HG03159 (cell line): ENCODE measurements at regions not wholly inside any gene's neighbourhood (a gene's known extent, or its start where the extent isn't known, plus 50 kb on each side); places are given as distances from the start of the nearest gene placed in this dataset.
"Not testable (repeated sequence)": the region's sequence is repeated elsewhere in the genome, so short reads cannot be mapped to it uniquely, and the experiment has no call there.

Experiments
- ATAC-seq: cut with Tn5 transposase; IDR thresholded peaks from one replicate; pipeline ENCODE4 v1.9.1; 2021; ENCODE audit warnings: mild to moderate bottlenecking, moderate library complexity; ENCODE audit not compliant: unreplicated experiment

GRCh38 chr3:194189243-194189791 is 53.4 kb downstream of the HES1 start:
- no peak for ATAC-seq

DNA sequence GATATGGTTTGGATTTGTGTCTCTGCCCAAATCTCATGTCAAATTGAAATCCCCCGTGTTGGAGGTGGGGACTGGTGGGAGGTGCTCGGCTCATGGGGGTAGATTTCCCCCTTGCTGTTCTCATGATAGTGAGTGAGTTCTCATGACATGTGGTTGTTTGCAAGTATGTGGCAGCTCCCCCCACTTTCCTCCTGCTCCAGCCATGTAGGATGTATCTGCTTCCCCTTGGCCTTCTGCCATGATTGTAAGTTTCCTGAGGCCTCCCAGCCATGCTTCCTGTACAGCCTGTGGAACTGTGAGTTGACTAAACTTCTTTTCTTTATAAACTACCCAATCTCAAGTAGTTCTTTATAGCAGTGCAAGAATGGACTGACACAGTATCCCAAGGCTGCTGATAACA is 55.9 kb downstream of the HES1 start:
- ATAC-seq = not testable (repeated sequence)

GRCh38 chr3:194194051-194194756 is 58.3 kb downstream of the HES1 start:
- ATAC-seq = no peak

GRCh38 chr3:194194757-194195085 is 58.8 kb downstream of the HES1 start:
- no peak for ATAC-seq

DNA sequence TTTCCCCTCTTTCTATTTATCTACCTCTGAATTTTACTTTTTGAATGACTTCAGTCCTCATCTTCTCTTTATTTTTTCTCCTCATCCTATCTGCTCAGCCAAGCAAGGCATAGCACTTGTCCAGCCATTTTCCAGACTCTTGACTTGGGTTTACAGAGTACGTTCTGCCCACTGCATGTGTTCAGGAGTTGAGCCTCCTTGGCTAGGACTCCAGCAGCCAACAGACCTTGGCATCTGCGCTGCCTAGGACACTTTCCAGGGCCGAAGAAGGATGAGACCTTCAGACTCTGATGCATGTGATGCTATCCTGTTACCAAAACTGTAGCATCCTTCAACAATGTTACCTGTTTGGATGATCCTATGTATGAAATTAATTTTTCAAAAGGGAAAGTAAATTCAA is 59.7 kb downstream of the HES1 start:
- no peak for ATAC-seq

GRCh38 chr3:194196876-194197275 is 60.9 kb downstream of the HES1 start:
- ATAC-seq = no peak

- ATAC-seq = no peak
Observed at GRCh38 chr3:194197396-194197960, 61.5 kb downstream of the HES1 start.

DNA sequence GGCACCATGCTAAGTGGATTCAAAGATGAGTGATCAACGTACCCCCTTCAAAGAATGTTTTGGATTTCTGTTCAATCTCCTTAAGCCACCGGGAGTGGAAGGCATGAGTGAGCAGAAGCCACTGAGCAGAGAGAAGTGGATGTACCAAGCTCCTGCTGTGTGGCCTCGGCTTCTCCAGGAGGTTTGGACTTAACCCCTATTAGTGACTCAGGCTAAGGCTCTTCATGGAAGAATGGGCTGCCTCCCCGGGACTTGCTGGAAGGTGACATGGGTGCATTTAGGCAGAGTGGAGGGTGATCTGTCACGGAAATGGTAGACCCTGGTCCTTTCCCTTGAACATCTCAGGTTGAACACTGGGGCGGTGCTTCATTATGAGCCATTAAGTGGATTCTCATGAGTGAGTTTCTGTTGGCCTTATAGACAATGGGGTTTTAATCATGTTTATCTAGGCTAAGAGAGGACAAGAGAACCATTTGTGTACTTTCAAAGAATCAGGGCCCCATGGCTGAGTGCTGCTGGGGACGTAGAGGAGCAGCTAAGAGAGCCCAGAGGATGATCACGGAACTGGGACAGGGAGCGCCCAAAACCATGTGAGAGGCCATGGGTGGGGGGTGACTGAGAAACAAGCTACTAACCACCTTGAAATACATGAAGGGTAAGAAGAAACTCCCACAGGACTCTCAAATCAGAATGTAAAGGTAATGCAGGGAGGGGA is 62.2 kb downstream of the HES1 start:
- no peak for ATAC-seq

DNA sequence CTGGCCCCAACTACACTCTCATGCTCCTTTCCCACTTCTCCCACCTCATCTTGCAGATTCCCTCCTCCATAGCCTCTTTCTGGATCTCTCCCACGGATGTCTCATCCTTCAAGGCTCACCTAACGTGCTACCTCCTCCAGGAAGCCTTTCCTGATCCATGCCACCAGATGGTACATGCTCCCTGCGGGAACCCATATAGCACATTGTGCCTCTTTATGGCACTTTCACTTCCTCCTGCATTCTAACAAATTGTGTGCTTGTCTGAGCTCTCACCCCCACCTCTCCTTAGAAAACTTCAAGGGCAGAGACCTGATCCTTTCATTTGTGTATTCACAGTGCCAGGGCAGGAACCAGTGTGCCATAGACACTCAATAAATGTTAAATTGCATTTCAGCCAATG is 63.0 kb downstream of the HES1 start:
- no peak for ATAC-seq

DNA sequence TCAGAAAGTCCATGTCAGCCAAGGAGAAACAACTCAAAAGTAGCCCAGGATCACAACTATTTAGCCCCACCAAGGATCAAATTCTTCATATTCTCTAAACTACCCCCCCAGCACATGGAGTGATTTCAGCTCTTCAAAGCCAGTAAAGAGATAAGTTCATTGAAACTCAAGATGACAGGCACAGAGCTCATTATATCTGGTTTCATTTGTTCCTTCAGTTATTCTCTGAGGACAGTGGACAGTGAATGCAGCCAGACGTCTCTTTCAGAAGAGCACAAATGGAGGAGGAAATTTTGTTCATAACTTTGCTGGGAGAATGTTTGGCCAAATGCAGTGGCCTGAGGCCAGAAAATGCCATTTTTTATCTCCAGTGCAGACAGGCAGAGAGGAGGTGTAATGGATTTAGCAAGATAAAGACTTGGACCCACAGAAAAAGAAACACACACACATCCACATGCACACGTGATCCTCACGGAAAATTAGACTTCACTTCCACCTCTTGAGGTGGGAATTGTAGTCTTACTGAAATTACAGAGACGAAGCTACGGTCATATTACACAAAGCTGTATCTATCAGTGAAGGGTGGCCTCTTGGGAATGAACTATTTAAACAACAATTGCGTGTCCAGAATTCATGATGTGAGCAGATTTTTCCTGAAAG is 64.6 kb downstream of the HES1 start:
- no peak for ATAC-seq

- ATAC-seq = no peak
Observed at GRCh38 chr3:194201953-194202666, 66.2 kb downstream of the HES1 start.

DNA sequence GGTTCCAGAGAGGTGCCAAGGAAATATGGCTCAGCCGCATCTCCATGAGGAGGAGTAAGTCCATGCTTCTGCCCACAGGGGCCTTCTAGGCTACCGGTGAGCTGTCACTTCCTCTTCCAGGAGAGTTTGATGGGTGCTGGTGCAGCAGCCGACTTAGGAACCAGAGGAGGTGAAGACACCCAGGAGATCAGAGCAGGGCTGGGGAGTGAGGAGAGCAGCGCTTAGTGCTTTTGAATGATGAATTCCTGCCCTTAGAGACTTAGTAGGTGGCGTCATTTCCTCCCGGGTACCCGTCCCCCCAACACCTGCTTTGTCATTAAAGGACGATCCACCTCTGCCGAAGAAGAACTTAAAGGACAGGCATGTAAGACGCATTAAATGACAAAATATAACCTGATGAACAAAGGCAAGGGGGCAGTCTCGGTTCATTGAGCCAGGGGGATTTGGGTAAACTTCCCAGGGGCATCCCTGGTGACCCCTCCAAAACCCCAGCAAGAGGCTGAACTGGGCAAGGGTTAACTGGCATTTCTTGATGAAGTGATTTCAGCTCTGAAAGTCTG is 67.6 kb downstream of the HES1 start:
- ATAC-seq = no peak

DNA sequence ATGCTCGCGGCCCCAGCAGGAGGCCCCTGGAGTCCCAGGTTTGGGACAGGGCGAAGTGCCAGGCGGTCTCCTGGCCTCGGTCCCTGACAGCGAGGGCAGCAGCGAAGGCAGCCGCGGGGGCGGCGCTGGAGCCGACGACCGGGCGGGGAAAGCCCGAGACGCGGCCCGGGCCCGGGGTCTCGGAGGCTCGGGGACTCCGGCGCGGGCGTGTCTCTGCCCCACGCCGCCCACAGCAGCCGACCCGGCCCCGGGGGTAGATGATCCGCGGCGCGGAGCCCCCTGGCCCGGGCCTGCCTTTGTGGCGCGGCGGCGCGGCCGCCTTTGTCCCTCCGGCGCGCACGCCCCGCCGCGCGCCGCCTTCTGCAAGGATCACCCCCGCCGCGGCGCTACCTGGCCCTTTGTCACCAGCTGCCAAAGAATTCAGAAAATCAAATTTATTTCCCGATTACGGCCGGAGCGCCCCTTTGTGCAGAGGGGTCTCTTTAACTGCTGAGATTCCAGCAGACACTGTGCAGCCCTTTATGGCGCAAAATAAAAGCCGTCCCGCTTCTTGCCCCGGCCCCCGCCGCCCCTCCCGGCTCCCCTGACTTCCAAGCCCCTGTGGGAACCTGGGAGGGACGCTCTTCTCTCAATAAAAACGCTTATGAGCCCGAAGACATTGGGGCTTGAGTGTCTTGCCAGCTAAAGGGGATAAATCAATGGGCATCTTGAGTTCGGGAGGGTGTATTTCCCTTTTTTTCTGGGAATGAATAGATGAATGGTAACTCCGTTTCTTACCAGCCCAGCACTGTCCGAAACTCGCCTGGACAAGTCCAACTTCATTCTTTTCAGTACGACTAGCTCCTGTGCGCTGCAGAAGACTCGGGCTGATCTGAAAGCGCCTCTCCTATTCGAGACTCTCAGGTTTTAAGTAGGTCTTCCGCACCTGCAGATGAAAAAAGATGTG is 68.4 kb downstream of the HES1 start:
- no peak for ATAC-seq

- ATAC-seq = no peak
Observed at GRCh38 chr3:194205675-194206133, 69.8 kb downstream of the HES1 start.

DNA sequence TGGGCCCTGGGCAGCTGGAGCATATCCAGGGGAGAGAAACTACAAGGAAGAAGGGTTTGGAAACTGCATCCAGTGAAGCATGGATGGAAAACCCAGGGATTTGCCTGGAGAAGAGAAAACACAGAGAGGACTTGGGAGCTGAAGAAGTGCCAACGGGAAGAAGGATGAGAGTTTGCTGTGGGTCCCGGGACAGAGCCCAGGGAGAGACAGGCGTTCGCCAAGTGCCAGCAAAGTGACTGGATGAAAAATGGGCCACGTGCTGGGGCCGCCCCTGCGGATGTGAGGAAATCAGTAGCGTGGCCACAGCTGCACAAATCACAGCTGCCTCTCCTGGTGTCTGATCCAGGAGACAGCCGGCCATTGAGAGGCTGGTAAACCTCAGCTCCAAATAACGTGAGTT is 70.4 kb downstream of the HES1 start:
- no peak for ATAC-seq

DNA sequence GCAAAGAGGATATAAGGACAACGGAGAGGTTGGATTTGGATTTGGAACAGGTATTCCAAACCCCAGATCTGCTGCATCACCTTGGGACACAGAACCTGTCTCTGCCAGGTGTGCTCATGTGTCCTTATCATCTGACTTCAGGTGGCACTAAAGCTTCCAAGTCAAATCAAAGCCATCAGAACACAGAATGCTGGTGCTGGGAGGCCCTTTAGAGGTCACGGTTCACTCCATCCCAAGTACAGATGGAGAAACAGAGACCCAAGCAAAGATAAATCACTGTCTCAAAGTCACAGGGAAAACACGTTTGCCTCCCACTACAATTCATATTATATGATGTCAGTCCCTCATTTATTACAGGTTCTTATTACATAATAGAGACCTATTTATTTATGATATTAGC is 72.8 kb downstream of the HES1 start:
- no peak for ATAC-seq

- ATAC-seq = no peak
Observed at GRCh38 chr3:194212161-194212844, 76.4 kb downstream of the HES1 start.

GRCh38 chr3:194212845-194213331 is 76.9 kb downstream of the HES1 start:
- ATAC-seq = no peak

GRCh38 chr3:194215392-194215791 is 79.4 kb downstream of the HES1 start:
- ATAC-seq = no peak
